NT2/D1 (cell line): ENCODE measurements at regions not wholly inside any gene's neighbourhood (a gene's known extent, or its start where the extent isn't known, plus 50 kb on each side); places are given as distances from the start of the nearest gene placed in this dataset.
A peak's percentile ranks its signal among the peaks of the same experiment; 100 is the strongest.

Source experiments
- DNase-seq: peaks from one replicate; pipeline ENCODE4 v3.0.0-alpha.2; 2011; ENCODE audit warnings: low read depth, low spot score
- H3K27me3 ChIP-seq: 2 replicates; pipeline ENCODE4 v1.6.0; 2011; ENCODE audit warnings: mild to moderate bottlenecking; ENCODE audit not compliant: insufficient read length, insufficient read depth
- H3K36me3 ChIP-seq: 2 replicates; pipeline ENCODE4 v1.6.1; 2011; ENCODE audit warnings: mild to moderate bottlenecking, low read length, mixed read lengths; ENCODE audit not compliant: insufficient read depth, insufficient read length
- H3K4me1 ChIP-seq: 2 replicates; pipeline ENCODE4 v1.5.1; 2011; ENCODE audit not compliant: insufficient read depth, insufficient read length
- H3K4me3 ChIP-seq: 2 replicates; pipeline ENCODE4 v1.5.1; 2011; ENCODE audit warnings: low read depth; ENCODE audit not compliant: insufficient read length
- H3K9ac ChIP-seq: 2 replicates; pipeline ENCODE4 v1.6.0; 2011; ENCODE audit warnings: low read depth; ENCODE audit not compliant: insufficient read length
- H3K9me3 ChIP-seq: 2 replicates; pipeline ENCODE4 v1.5.1; 2011; ENCODE audit warnings: mild to moderate bottlenecking, low read length; ENCODE audit not compliant: insufficient read depth
- SUZ12 ChIP-seq: IDR thresholded peaks from 2 replicates; pipeline ENCODE4 v1.6.1; 2011; ENCODE audit not compliant: insufficient read length, insufficient read depth; ENCODE audit errors: extremely low read depth
- YY1 ChIP-seq: IDR thresholded peaks from 2 replicates; pipeline ENCODE4 v1.6.1; 2011; ENCODE audit not compliant: insufficient read length, insufficient read depth
- ZNF274 ChIP-seq: IDR thresholded peaks from 2 replicates; pipeline ENCODE4 v1.6.1; 2011; ENCODE audit warnings: mild to moderate bottlenecking, low read depth, low read length

GRCh38 chr16:85245307-85246172, 133.3 kb upstream of the CIBAR2 start:
- TF ChIP-seq YY1 (no peak), SUZ12 (no peak), ZNF274 (no peak)
- no peak for DNase-seq
- peak overlapping the region; percentile 24 for H3K9ac ChIP-seq
- H3K27me3 ChIP-seq, result no peaks in the 10 kb centered on the region
- no peaks in the 10 kb centered on the region for H3K9me3 ChIP-seq
- H3K4me3 ChIP-seq, result no peak overlapping the region
- no peaks in the 10 kb centered on the region for H3K36me3 ChIP-seq
- peaks cover 33% of the 10 kb centered on the region for H3K4me1 ChIP-seq

GRCh38 chr16:85246473-85246872, 134.2 kb upstream of the CIBAR2 start:
- Histone ChIP-seq H3K9ac (no peak overlapping the region), H3K27me3 (no peaks in the 10 kb centered on the region), H3K4me1 (peaks cover 29% of the 10 kb centered on the region), H3K4me3 (no peak overlapping the region), H3K36me3 (no peaks in the 10 kb centered on the region), H3K9me3 (no peaks in the 10 kb centered on the region)
- DNase-seq, result no peak
- TF ChIP-seq SUZ12, result no peak
- no peak for TF ChIP-seq YY1
- no peak for TF ChIP-seq ZNF274

- no peaks in the 10 kb centered on the region for H3K27me3 ChIP-seq
- H3K9ac ChIP-seq, result no peak overlapping the region
- H3K4me1 ChIP-seq, result peaks cover 30% of the 10 kb centered on the region
- H3K36me3 ChIP-seq, result no peaks in the 10 kb centered on the region
- H3K4me3 ChIP-seq, result no peak overlapping the region
- H3K9me3 ChIP-seq, result no peaks in the 10 kb centered on the region
- TF ChIP-seq YY1 (no peak), SUZ12 (no peak), ZNF274 (no peak)
- no peak for DNase-seq
Observed at GRCh38 chr16:85246973-85247372, 134.7 kb upstream of the CIBAR2 start.

GRCh38 chr16:85248342-85248741, 136.1 kb upstream of the CIBAR2 start:
- Histone ChIP-seq H3K4me3 (no peak overlapping the region), H3K27me3 (no peaks in the 10 kb centered on the region), H3K9ac (no peak overlapping the region), H3K9me3 (no peaks in the 10 kb centered on the region), H3K36me3 (no peaks in the 10 kb centered on the region), H3K4me1 (peaks cover 37% of the 10 kb centered on the region)
- DNase-seq, result no peak
- TF ChIP-seq SUZ12 (no peak), YY1 (no peak), ZNF274 (no peak)

- Histone ChIP-seq H3K4me3 (no peak overlapping the region), H3K9me3 (no peaks in the 10 kb centered on the region), H3K9ac (no peak overlapping the region), H3K36me3 (no peaks in the 10 kb centered on the region), H3K27me3 (no peaks in the 10 kb centered on the region), H3K4me1 (peaks cover 42% of the 10 kb centered on the region)
- TF ChIP-seq YY1, result no peak
- no peak for TF ChIP-seq SUZ12
- TF ChIP-seq ZNF274, result no peak
- no peak for DNase-seq
Observed at GRCh38 chr16:85248857-85249256, 136.6 kb upstream of the CIBAR2 start.

- no peaks in the 10 kb centered on the region for H3K36me3 ChIP-seq
- peak overlapping the region; percentile 34 for H3K9ac ChIP-seq
- H3K4me1 ChIP-seq, result peaks cover 44% of the 10 kb centered on the region
- no peaks in the 10 kb centered on the region for H3K27me3 ChIP-seq
- DNase-seq, result no peak
- TF ChIP-seq YY1 (no peak), SUZ12 (no peak), ZNF274 (no peak)
- no peak overlapping the region for H3K4me3 ChIP-seq
- H3K9me3 ChIP-seq, result no peaks in the 10 kb centered on the region
Observed at GRCh38 chr16:85249418-85250146, 137.3 kb upstream of the CIBAR2 start.

GRCh38 chr16:85250147-85250463, 137.8 kb upstream of the CIBAR2 start:
- no peak overlapping the region for H3K4me3 ChIP-seq

More at GRCh38 chr16:85250147-85250463, 137.8 kb upstream of the CIBAR2 start:
- DNase-seq, result no peak
- Histone ChIP-seq H3K9ac (peak overlapping the region; percentile 34), H3K9me3 (no peaks in the 10 kb centered on the region), H3K4me1 (peaks cover 44% of the 10 kb centered on the region), H3K27me3 (no peaks in the 10 kb centered on the region), H3K36me3 (no peaks in the 10 kb centered on the region)
- TF ChIP-seq SUZ12 (no peak), ZNF274 (no peak), YY1 (no peak)
